Transverse colon (tissue), 4 donors: ENCODE measurements at regions not wholly inside any gene's neighbourhood (a gene's known extent, or its start where the extent isn't known, plus 50 kb on each side); places are given as distances from the start of the nearest gene placed in this dataset.

Experiments used
- DNase-seq: peaks from one replicate; pipeline ENCODE4 v3.0.0-alpha.2; 2019
- H3K27ac ChIP-seq, 4 donors: fragments of 200-600 bp; sonication (generic); 2 replicates each; pipeline ENCODE4 v1.5.1; 2016 to 2018; ENCODE audit warnings: inconsistent platforms in 4 of 4
- H3K27me3 ChIP-seq: fragments of 200-600 bp; sonication (generic); 2 replicates; pipeline ENCODE4 v1.5.1; 2017; ENCODE audit warnings: inconsistent platforms
- H3K36me3 ChIP-seq, 4 donors: fragments of 200-600 bp; sonication (generic); 2 replicates each; pipeline ENCODE4 v1.5.1; 2017 to 2019; ENCODE audit warnings: inconsistent platforms in 4 of 4
- H3K4me1 ChIP-seq, 4 donors: fragments of 200-600 bp; sonication (generic); 2 replicates each; pipeline ENCODE4 v1.5.1; 2017 to 2020; ENCODE audit warnings: inconsistent platforms in 4 of 4
- H3K4me3 ChIP-seq, 4 donors: fragments of 200-600 bp; sonication (generic); 1 replicate in 1 of 4; 2 replicates in 3 of 4; pipeline versions ENCODE4 v1.5.1 to v1.6.1; 2017 to 2019; ENCODE audit warnings: inconsistent platforms in 4 of 4
- H3K9me3 ChIP-seq, 2 donors: fragments of 200-600 bp; sonication (generic); 2 replicates each; pipeline ENCODE4 v1.5.1; 2017 to 2019; ENCODE audit warnings: inconsistent platforms in 2 of 2
- CTCF ChIP-seq, 5 experiments: fragments of 200-600 bp in 3 of 5; fragments of 450-650 bp in 2 of 5; sonication (generic) in 3 of 5; IDR thresholded peaks; 1 replicate in 2 of 5; 2 replicates in 3 of 5; pipeline ENCODE4 v1.5.1; 2016 to 2017; ENCODE audit warnings: antibody characterized with exemption in 5 of 5, inconsistent platforms in 3 of 5, mild to moderate bottlenecking in 2 of 5, moderate library complexity in 1 of 5
- EP300 ChIP-seq: sonication (generic); formaldehyde crosslinking; IDR thresholded peaks from one replicate; pipeline ENCODE4 v1.6.1; 2017; ENCODE audit warnings: antibody characterized with exemption, low read depth
- POLR2A ChIP-seq: fragments of 450-650 bp; IDR thresholded peaks from one replicate; pipeline ENCODE4 v1.6.1; 2016; ENCODE audit warnings: antibody characterized with exemption, mild to moderate bottlenecking, moderate library complexity
- POLR2AphosphoS5 ChIP-seq, 3 donors: sonication (generic); formaldehyde crosslinking; IDR thresholded peaks; one replicate each; pipeline ENCODE4 v1.6.1; 2016; ENCODE audit warnings: antibody characterized with exemption in 3 of 3
- WGBS, 2 donors: methylation state at CpG; one replicate each; pipeline ENCODE4 v1.1.5; 2018; ENCODE audit warnings: low coverage in 1 of 2; 5-methylcytosine and 5-hydroxymethylcytosine counted together
- in situ Hi-C, 4 donors: fragments of 200-750 bp; cut with MboI; loops; one replicate each; pipeline versions ENCODE4 v1.15.0 to v1.15.1; 2017; ENCODE audit warnings: low sequenced_read_pairs in 3 of 4, low pct_ligation_motif_present in 1 of 4, low pct_unique_long_range_greater_than_20kb in 1 of 4
- intact Hi-C: fragments of 100-400 bp; cut with DNase I; formaldehyde crosslinking; loops from one replicate; pipeline ENCODE4 v1.15.1; 2023; ENCODE audit warnings: low total_unique reads

GRCh38 chr19:29076963-29077362 is 136.0 kb downstream of the UQCRFS1 start:
- Histone ChIP-seq H3K27ac (no peak overlapping the region), H3K27me3 (no peaks in the 10 kb centered on the region), H3K36me3 (no peaks in the 10 kb centered on the region), H3K9me3 (no peaks in the 10 kb centered on the region), H3K4me1 (no peaks in the 10 kb centered on the region), H3K4me3 (no peak overlapping the region)
- TF ChIP-seq EP300, result no peak
- no peak for TF ChIP-seq CTCF (IDR thresholded peaks at IDR 0.05)
- TF ChIP-seq POLR2A, result no peak
- DNase-seq, result no peak
- in situ Hi-C loops (no loop called here), intact Hi-C loops (no loop called here)
- WGBS, 2 donors, result 67 to 85% methylated on average over 3 to 4 of the region's 4 CpGs

GRCh38 chr19:29076161-29076560 is 136.8 kb downstream of the UQCRFS1 start:
- 55% methylated on average over 4 of the region's 4 CpGs; no CpG with 5 or more reads in 1 of the 2 donors for WGBS, 2 donors
- H3K4me3 ChIP-seq, result no peak overlapping the region
- no peaks in the 10 kb centered on the region for H3K9me3 ChIP-seq

GRCh38 chr19:29075149-29075548 is 137.8 kb downstream of the UQCRFS1 start:
- no peak overlapping the region for H3K27ac ChIP-seq
- H3K4me3 ChIP-seq, result no peak overlapping the region
- no peaks in the 10 kb centered on the region for H3K4me1 ChIP-seq
- TF ChIP-seq EP300, result no peak
- TF ChIP-seq POLR2AphosphoS5 (IDR thresholded peaks at IDR 0.05), result no peak
- no peak for TF ChIP-seq CTCF (IDR thresholded peaks at IDR 0.05)
- TF ChIP-seq POLR2A, result no peak
- intact Hi-C loops (no loop called here), in situ Hi-C loops (no loop called here)
- H3K27me3 ChIP-seq, result no peaks in the 10 kb centered on the region
- H3K36me3 ChIP-seq, result no peaks in the 10 kb centered on the region
- DNase-seq, result no peak
- WGBS, 2 donors, result 41% methylated on average over 2 of the region's 2 CpGs; no CpG with 5 or more reads in 1 of the 2 donors
- H3K9me3 ChIP-seq, result no peaks in the 10 kb centered on the region

More at GRCh38 chr19:29076161-29076560, 136.8 kb downstream of the UQCRFS1 start:
- TF ChIP-seq POLR2AphosphoS5 (IDR thresholded peaks at IDR 0.05), result no peak
- TF ChIP-seq CTCF (IDR thresholded peaks at IDR 0.05), result no peak
- no peak for TF ChIP-seq POLR2A
- TF ChIP-seq EP300, result no peak
- intact Hi-C loops, result no loop called here
- H3K27me3 ChIP-seq, result no peaks in the 10 kb centered on the region
- no peak for DNase-seq
- no peaks in the 10 kb centered on the region for H3K36me3 ChIP-seq
- in situ Hi-C loops, result no loop called here
- no peak overlapping the region for H3K27ac ChIP-seq
- H3K4me1 ChIP-seq, result no peaks in the 10 kb centered on the region

GRCh38 chr19:29074579-29074978 is 138.4 kb downstream of the UQCRFS1 start:
- H3K36me3 ChIP-seq, result no peaks in the 10 kb centered on the region
- WGBS, 2 donors, result 79 to 89% methylated on average over 3 to 5 of the region's 5 CpGs
- intact Hi-C loops (no loop called here), in situ Hi-C loops (no loop called here)
- no peaks in the 10 kb centered on the region for H3K27me3 ChIP-seq
- TF ChIP-seq EP300 (no peak), CTCF (IDR thresholded peaks at IDR 0.05) (no peak), POLR2AphosphoS5 (IDR thresholded peaks at IDR 0.05) (no peak), POLR2A (no peak)
- no peak overlapping the region for H3K4me3 ChIP-seq
- no peak for DNase-seq
- no peaks in the 10 kb centered on the region for H3K9me3 ChIP-seq
- H3K4me1 ChIP-seq, result no peaks in the 10 kb centered on the region
- no peak overlapping the region for H3K27ac ChIP-seq
